Stomach (tissue), 4 donors: ENCODE measurements at regions not wholly inside any gene's neighbourhood (a gene's known extent, or its start where the extent isn't known, plus 50 kb on each side); places are given as distances from the start of the nearest gene placed in this dataset.

ENCODE experiments used
- EP300 ChIP-seq: sonication (generic); formaldehyde crosslinking; IDR thresholded peaks from one replicate; pipeline ENCODE4 v1.6.1; 2017; ENCODE audit warnings: antibody characterized with exemption
- POLR2A ChIP-seq, 4 donors: fragments of 450-650 bp; IDR thresholded peaks; one replicate each; pipeline ENCODE4 v1.6.1; 2016; ENCODE audit warnings: antibody characterized with exemption in 4 of 4, control low read depth in 2 of 4, mild to moderate bottlenecking in 1 of 4, moderate library complexity in 1 of 4
- TF ChIP-seq, protein P1 (sequence below), 7 experiments: fragments of 450-650 bp in 4 of 7; fragments of 200-600 bp in 3 of 7; sonication (generic) in 3 of 7; IDR thresholded peaks; one replicate each; pipeline ENCODE4 v1.5.1; 2016 to 2019; ENCODE audit warnings: antibody characterized with exemption in 7 of 7, control low read depth in 2 of 7, mild to moderate bottlenecking in 1 of 7

DNA sequence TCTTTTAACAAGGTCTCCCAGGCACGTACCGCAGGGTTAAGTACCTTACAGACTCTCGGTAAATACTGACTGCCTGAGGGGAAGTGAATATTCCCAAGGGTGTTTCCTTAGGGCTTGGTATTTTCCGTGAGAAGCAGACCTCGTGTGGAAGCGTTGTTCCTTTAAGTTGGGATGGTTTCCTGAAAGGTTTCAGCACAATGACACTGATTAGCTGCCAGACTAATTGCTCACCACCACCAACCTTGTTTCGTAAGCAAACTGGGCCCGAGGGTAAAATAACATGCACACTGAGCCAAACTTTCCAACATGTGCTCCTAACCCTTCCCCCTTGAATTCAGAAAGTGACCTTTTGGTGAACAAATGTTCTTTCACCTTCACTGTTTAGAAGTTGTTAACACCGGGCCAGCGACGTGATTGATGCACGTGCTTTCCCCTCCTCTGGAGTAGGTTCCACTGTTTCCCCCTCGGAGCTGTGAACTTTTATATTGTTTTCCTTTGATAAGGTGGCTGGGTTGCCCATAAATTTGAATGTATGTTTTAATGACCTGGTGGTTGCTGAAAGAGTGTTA is 128.1 kb upstream of the RPS23 start:
- TF ChIP-seq, protein P1, sequence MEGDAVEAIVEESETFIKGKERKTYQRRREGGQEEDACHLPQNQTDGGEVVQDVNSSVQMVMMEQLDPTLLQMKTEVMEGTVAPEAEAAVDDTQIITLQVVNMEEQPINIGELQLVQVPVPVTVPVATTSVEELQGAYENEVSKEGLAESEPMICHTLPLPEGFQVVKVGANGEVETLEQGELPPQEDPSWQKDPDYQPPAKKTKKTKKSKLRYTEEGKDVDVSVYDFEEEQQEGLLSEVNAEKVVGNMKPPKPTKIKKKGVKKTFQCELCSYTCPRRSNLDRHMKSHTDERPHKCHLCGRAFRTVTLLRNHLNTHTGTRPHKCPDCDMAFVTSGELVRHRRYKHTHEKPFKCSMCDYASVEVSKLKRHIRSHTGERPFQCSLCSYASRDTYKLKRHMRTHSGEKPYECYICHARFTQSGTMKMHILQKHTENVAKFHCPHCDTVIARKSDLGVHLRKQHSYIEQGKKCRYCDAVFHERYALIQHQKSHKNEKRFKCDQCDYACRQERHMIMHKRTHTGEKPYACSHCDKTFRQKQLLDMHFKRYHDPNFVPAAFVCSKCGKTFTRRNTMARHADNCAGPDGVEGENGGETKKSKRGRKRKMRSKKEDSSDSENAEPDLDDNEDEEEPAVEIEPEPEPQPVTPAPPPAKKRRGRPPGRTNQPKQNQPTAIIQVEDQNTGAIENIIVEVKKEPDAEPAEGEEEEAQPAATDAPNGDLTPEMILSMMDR (IDR thresholded peaks at IDR 0.05): no peak
- TF ChIP-seq POLR2A (IDR thresholded peaks at IDR 0.05): no peak
- no peak for TF ChIP-seq EP300
